HEK293 (cell line): ENCODE measurements at regions not wholly inside any gene's neighbourhood (a gene's known extent, or its start where the extent isn't known, plus 50 kb on each side); places are given as distances from the start of the nearest gene placed in this dataset.

Source experiments
- CTCF ChIA-PET: fragments of 350-600 bp; formaldehyde crosslinking; extraction: SDS; loops from one replicate; lab custom pipeline; 2021; ENCODE audit warnings: antibody characterized with exemption; lab: Yijun Ruan, JAX
- POLR2A ChIA-PET: fragments of 300-600 bp; formaldehyde crosslinking; extraction: SDS; loops from one replicate; lab custom pipeline; 2020; ENCODE audit warnings: antibody characterized with exemption, inconsistent platforms; lab: Yijun Ruan, JAX
- H3K27ac ChIP-seq: fragments of 200-500 bp; sonication (Bioruptor generic); 2 replicates; pipeline ENCODE4 v1.5.1; 2014; ENCODE audit warnings: low read depth, low read length, control low read depth, inconsistent platforms; ENCODE audit errors: extremely low read depth
- H3K36me3 ChIP-seq, 2 experiments: fragments of 200-500 bp in 1 of 2; sonication (Bioruptor generic) in 1 of 2; 1 replicate in 1 of 2; 2 replicates in 1 of 2; pipeline ENCODE4 v1.5.1; 2014 to 2017; ENCODE audit warnings: inconsistent platforms in 2 of 2, low read length in 2 of 2; ENCODE audit not compliant: control insufficient read depth in 2 of 2, insufficient read depth in 1 of 2
- H3K4me1 ChIP-seq: fragments of 200-500 bp; sonication (Bioruptor generic); 2 replicates; pipeline ENCODE4 v1.5.1; 2014; ENCODE audit warnings: mild to moderate bottlenecking, low read length, inconsistent platforms; ENCODE audit not compliant: control insufficient read depth, insufficient read depth
- H3K4me3 ChIP-seq: 2 replicates; pipeline ENCODE4 v1.5.1; 2011; ENCODE audit warnings: low read depth, mild to moderate bottlenecking, control low read depth, low read length, moderate library complexity
- H3K9me3 ChIP-seq: fragments of 200-500 bp; sonication (Bioruptor generic); 2 replicates; pipeline ENCODE4 v1.5.1; 2014; ENCODE audit warnings: low read depth, low read length, inconsistent platforms; ENCODE audit not compliant: control insufficient read depth, insufficient read depth
- BCL11B ChIP-seq: fragments of 450-650 bp; formaldehyde crosslinking; IDR thresholded peaks from 2 replicates; pipeline ENCODE4 v1.5.1; 2016; ENCODE audit warnings: low read depth, missing biosample characterization, missing genetic modification characterization
- EGR2 ChIP-seq: fragments of 450-650 bp; formaldehyde crosslinking; IDR thresholded peaks from 2 replicates; pipeline ENCODE4 v1.5.1; 2016; ENCODE audit warnings: low read depth, missing biosample characterization, missing genetic modification characterization
- HOXD13 ChIP-seq: sonication (generic); formaldehyde crosslinking; IDR thresholded peaks from 2 replicates; pipeline ENCODE4 v1.8.0; 2022; ENCODE audit warnings: missing genetic modification reagents, borderline replicate concordance
- IKZF3 ChIP-seq: fragments of 450-650 bp; IDR thresholded peaks from 2 replicates; pipeline ENCODE4 v1.5.0; 2018; ENCODE audit warnings: missing biosample characterization, mild to moderate bottlenecking, missing genetic modification characterization, moderate library complexity
- SP7 ChIP-seq: fragments of 450-650 bp; formaldehyde crosslinking; IDR thresholded peaks from 2 replicates; pipeline ENCODE4 v1.5.1; 2016; ENCODE audit warnings: missing biosample characterization, missing genetic modification characterization
- WT1 ChIP-seq: fragments of 450-650 bp; formaldehyde crosslinking; IDR thresholded peaks from 2 replicates; pipeline ENCODE4 v1.5.1; 2016; ENCODE audit warnings: missing biosample characterization, missing genetic modification characterization
- YY2 ChIP-seq: fragments of 450-650 bp; formaldehyde crosslinking; IDR thresholded peaks from 2 replicates; pipeline ENCODE4 v1.5.1; 2016; ENCODE audit warnings: missing biosample characterization, missing genetic modification characterization
- ZBTB7A ChIP-seq: fragments of 450-650 bp; formaldehyde crosslinking; IDR thresholded peaks from 2 replicates; pipeline ENCODE4 v1.5.1; 2016; ENCODE audit warnings: low read depth, missing biosample characterization, missing genetic modification characterization
- ZNF133 ChIP-seq: fragments of 450-650 bp; formaldehyde crosslinking; IDR thresholded peaks from 2 replicates; pipeline ENCODE4 v1.5.1; 2016; ENCODE audit warnings: missing biosample characterization, missing genetic modification characterization
- ZNF16 ChIP-seq: fragments of 450-650 bp; formaldehyde crosslinking; IDR thresholded peaks from 2 replicates; pipeline ENCODE4 v1.5.1; 2016; ENCODE audit warnings: low read depth, missing biosample characterization, missing genetic modification characterization
- ZNF174 ChIP-seq: fragments of 450-650 bp; formaldehyde crosslinking; IDR thresholded peaks from 2 replicates; pipeline ENCODE4 v1.5.0; 2017; ENCODE audit warnings: missing biosample characterization, mild to moderate bottlenecking, missing genetic modification characterization
- ZNF214 ChIP-seq: fragments of 450-650 bp; formaldehyde crosslinking; IDR thresholded peaks from 2 replicates; pipeline ENCODE4 v1.5.1; 2017; ENCODE audit warnings: missing biosample characterization, mild to moderate bottlenecking, missing genetic modification characterization, borderline replicate concordance
- ZNF223 ChIP-seq: fragments of 450-650 bp; formaldehyde crosslinking; IDR thresholded peaks from 2 replicates; pipeline ENCODE4 v1.5.1; 2016; ENCODE audit warnings: missing biosample characterization, missing genetic modification characterization
- ZNF350 ChIP-seq: fragments of 450-650 bp; formaldehyde crosslinking; IDR thresholded peaks from 2 replicates; pipeline ENCODE4 v1.5.0; 2017; ENCODE audit warnings: missing biosample characterization, mild to moderate bottlenecking, missing genetic modification characterization
- ZNF398 ChIP-seq: fragments of 450-650 bp; formaldehyde crosslinking; IDR thresholded peaks from 2 replicates; pipeline ENCODE4 v1.5.1; 2017; ENCODE audit warnings: missing biosample characterization, missing genetic modification characterization
- ZNF423 ChIP-seq: fragments of 450-650 bp; formaldehyde crosslinking; IDR thresholded peaks from 2 replicates; pipeline ENCODE4 v1.5.1; 2016; ENCODE audit warnings: missing biosample characterization, missing genetic modification characterization
- ZNF426 ChIP-seq: fragments of 450-650 bp; formaldehyde crosslinking; IDR thresholded peaks from 2 replicates; pipeline ENCODE4 v1.5.1; 2017; ENCODE audit warnings: missing biosample characterization, missing genetic modification characterization, mild to moderate bottlenecking, inconsistent platforms, moderate library complexity
- ZNF544 ChIP-seq: fragments of 450-650 bp; formaldehyde crosslinking; IDR thresholded peaks from 2 replicates; pipeline ENCODE4 v1.5.0; 2017; ENCODE audit warnings: missing biosample characterization, missing genetic modification characterization
- ZNF610 ChIP-seq: fragments of 450-650 bp; formaldehyde crosslinking; IDR thresholded peaks from 2 replicates; pipeline ENCODE4 v1.5.1; 2016; ENCODE audit warnings: missing biosample characterization, missing genetic modification characterization, borderline replicate concordance
- ZNF664 ChIP-seq: fragments of 450-650 bp; formaldehyde crosslinking; IDR thresholded peaks from 2 replicates; pipeline ENCODE4 v1.5.1; 2016; ENCODE audit warnings: missing biosample characterization, missing genetic modification characterization
- ZNF677 ChIP-seq: fragments of 450-650 bp; IDR thresholded peaks from 2 replicates; pipeline ENCODE4 v1.5.0; 2018; ENCODE audit warnings: missing biosample characterization, mild to moderate bottlenecking, missing genetic modification characterization, moderate library complexity
- TF ChIP-seq, protein P1 (sequence below): fragments of 450-650 bp; IDR thresholded peaks from 2 replicates; pipeline ENCODE4 v1.5.1; 2018; ENCODE audit warnings: missing biosample characterization, mild to moderate bottlenecking, missing genetic modification characterization
- TF ChIP-seq, protein P2 (sequence below): fragments of 450-650 bp; formaldehyde crosslinking; IDR thresholded peaks from 2 replicates; pipeline ENCODE4 v1.5.1; 2017; ENCODE audit warnings: missing biosample characterization, missing genetic modification characterization
- TF ChIP-seq, protein P3 (sequence below): fragments of 450-650 bp; formaldehyde crosslinking; IDR thresholded peaks from 2 replicates; pipeline ENCODE4 v1.5.1; 2016; ENCODE audit warnings: missing biosample characterization, missing genetic modification characterization

GRCh38 chr3:6351752-6352151 lies 509.2 kb upstream of the GRM7 start:
- Histone ChIP-seq H3K9me3 (no peaks in the 10 kb centered on the region), H3K4me1 (no peaks in the 10 kb centered on the region)
- ChIA-PET POLR2A (no interaction called here), CTCF (no interaction called here)
- TF ChIP-seq ZNF16 (tag by site-specific recombination) (no peak), ZNF223 (tag by site-specific recombination) (no peak)
- TF ChIP-seq, all 188 proteins: peak for 0
- Histone ChIP-seq H3K36me3 (no peaks in the 10 kb centered on the region), H3K27ac (no peak overlapping the region), H3K4me3 (no peak overlapping the region)

- Histone ChIP-seq H3K4me1 (no peaks in the 10 kb centered on the region), H3K36me3 (no peaks in the 10 kb centered on the region), H3K27ac (no peak overlapping the region), H3K4me3 (no peak overlapping the region), H3K9me3 (no peaks in the 10 kb centered on the region)
- TF ChIP-seq BCL11B (tag by site-specific recombination): no peak
- TF ChIP-seq WT1 (tag by site-specific recombination): no peak
- no peak for TF ChIP-seq ZNF350 (tag by site-specific recombination)
- no peak for TF ChIP-seq ZNF664 (tag by site-specific recombination)
- no peak for TF ChIP-seq IKZF3 (tag by site-specific recombination)
- TF ChIP-seq, protein P1, sequence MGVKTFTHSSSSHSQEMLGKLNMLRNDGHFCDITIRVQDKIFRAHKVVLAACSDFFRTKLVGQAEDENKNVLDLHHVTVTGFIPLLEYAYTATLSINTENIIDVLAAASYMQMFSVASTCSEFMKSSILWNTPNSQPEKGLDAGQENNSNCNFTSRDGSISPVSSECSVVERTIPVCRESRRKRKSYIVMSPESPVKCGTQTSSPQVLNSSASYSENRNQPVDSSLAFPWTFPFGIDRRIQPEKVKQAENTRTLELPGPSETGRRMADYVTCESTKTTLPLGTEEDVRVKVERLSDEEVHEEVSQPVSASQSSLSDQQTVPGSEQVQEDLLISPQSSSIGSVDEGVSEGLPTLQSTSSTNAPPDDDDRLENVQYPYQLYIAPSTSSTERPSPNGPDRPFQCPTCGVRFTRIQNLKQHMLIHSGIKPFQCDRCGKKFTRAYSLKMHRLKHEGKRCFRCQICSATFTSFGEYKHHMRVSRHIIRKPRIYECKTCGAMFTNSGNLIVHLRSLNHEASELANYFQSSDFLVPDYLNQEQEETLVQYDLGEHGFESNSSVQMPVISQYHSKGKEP (tag by site-specific recombination): no peak
- TF ChIP-seq ZNF423 (tag by site-specific recombination): no peak
- TF ChIP-seq ZNF214 (tag by site-specific recombination): no peak
- no peak for TF ChIP-seq HOXD13
- no peak for TF ChIP-seq ZNF610 (tag by site-specific recombination)
- no peak for TF ChIP-seq ZNF426 (tag by site-specific recombination)
- no peak for TF ChIP-seq ZNF544 (tag by site-specific recombination)
- CTCF ChIA-PET: no interaction called here
- POLR2A ChIA-PET: no interaction called here
Measured at GRCh38 chr3:6354653-6355052, 506.3 kb upstream of the GRM7 start.

DNA sequence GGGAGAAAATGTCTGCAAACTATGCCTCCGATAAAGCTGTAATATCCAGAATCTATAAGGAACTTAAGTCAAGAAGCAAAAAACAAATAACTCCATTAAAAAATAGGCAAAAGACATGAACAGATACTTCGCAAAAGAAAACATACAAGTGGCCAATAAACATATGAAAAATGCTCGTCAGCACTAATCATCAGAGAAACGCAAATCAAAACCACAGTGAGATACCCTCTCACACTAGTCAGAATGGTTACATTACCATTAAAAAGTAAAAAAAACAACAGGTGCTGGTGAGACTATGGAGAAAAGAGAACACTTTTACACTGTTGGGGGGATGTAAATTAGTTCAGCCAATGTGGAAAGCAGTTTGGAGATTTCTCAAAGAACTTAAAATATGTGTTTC lies 498.5 kb upstream of the GRM7 start:
- POLR2A ChIA-PET: no interaction called here
- no peak for TF ChIP-seq SP7 (tag by site-specific recombination)
- no peak for TF ChIP-seq EGR2 (tag by site-specific recombination)
- TF ChIP-seq ZBTB7A (tag by site-specific recombination): no peak
- TF ChIP-seq ZNF133 (tag by site-specific recombination): no peak
- no peak for TF ChIP-seq ZNF398 (tag by site-specific recombination)
- TF ChIP-seq, protein P2, sequence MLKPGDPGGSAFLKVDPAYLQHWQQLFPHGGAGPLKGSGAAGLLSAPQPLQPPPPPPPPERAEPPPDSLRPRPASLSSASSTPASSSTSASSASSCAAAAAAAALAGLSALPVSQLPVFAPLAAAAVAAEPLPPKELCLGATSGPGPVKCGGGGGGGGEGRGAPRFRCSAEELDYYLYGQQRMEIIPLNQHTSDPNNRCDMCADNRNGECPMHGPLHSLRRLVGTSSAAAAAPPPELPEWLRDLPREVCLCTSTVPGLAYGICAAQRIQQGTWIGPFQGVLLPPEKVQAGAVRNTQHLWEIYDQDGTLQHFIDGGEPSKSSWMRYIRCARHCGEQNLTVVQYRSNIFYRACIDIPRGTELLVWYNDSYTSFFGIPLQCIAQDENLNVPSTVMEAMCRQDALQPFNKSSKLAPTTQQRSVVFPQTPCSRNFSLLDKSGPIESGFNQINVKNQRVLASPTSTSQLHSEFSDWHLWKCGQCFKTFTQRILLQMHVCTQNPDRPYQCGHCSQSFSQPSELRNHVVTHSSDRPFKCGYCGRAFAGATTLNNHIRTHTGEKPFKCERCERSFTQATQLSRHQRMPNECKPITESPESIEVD: no peak
- TF ChIP-seq, protein P3, sequence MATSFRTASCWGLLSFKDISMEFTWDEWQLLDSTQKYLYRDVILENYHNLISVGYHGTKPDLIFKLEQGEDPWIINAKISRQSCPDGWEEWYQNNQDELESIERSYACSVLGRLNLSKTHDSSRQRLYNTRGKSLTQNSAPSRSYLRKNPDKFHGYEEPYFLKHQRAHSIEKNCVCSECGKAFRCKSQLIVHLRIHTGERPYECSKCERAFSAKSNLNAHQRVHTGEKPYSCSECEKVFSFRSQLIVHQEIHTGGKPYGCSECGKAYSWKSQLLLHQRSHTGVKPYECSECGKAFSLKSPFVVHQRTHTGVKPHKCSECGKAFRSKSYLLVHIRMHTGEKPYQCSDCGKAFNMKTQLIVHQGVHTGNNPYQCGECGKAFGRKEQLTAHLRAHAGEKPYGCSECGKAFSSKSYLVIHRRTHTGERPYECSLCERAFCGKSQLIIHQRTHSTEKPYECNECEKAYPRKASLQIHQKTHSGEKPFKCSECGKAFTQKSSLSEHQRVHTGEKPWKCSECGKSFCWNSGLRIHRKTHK (tag by site-specific recombination): no peak
- no peak for TF ChIP-seq ZNF223 (tag by site-specific recombination)
- no peak for TF ChIP-seq ZNF174
- TF ChIP-seq YY2 (tag by site-specific recombination): no peak
- no peak for TF ChIP-seq ZNF677 (tag by site-specific recombination)
- Histone ChIP-seq H3K27ac (no peak overlapping the region), H3K4me3 (no peak overlapping the region), H3K36me3 (no peaks in the 10 kb centered on the region), H3K9me3 (no peaks in the 10 kb centered on the region), H3K4me1 (no peaks in the 10 kb centered on the region)
- CTCF ChIA-PET: no interaction called here
